SU-DHL-6 (cell line): ENCODE measurements at regions not wholly inside any gene's neighbourhood (a gene's known extent, or its start where the extent isn't known, plus 50 kb on each side); places are given as distances from the start of the nearest gene placed in this dataset.

ENCODE experiments used
- CTCF ChIP-seq: fragments of 200-600 bp; sonication (generic); IDR thresholded peaks from one replicate; pipeline ENCODE4 v1.5.1; 2017; ENCODE audit warnings: antibody characterized with exemption, mild to moderate bottlenecking, low read length, moderate library complexity; ENCODE audit not compliant: insufficient read depth, poor library complexity, severe bottlenecking
- EZH2phosphoT487 ChIP-seq: fragments of 200-600 bp; sonication (generic), shearing (Covaris generic); conservative IDR thresholded peaks from 2 replicates; pipeline ENCODE4 v1.6.1; 2018; ENCODE audit warnings: mild to moderate bottlenecking, antibody characterized with exemption, low read length, moderate library complexity, mixed read lengths

- no peak for TF ChIP-seq CTCF
- TF ChIP-seq EZH2phosphoT487: no peak
Measured at GRCh38 chrX:20954014-20954413, 420.2 kb upstream of the CNKSR2 start.
